ENCODE measurements at regions not wholly inside any gene's neighbourhood (a gene's known extent, or its start where the extent isn't known, plus 50 kb on each side); places are given as distances from the start of the nearest gene placed in this dataset.
"Not testable (repeated sequence)": the region's sequence is repeated elsewhere in the genome, so short reads cannot be mapped to it uniquely, and the experiment has no call there.

DNA sequence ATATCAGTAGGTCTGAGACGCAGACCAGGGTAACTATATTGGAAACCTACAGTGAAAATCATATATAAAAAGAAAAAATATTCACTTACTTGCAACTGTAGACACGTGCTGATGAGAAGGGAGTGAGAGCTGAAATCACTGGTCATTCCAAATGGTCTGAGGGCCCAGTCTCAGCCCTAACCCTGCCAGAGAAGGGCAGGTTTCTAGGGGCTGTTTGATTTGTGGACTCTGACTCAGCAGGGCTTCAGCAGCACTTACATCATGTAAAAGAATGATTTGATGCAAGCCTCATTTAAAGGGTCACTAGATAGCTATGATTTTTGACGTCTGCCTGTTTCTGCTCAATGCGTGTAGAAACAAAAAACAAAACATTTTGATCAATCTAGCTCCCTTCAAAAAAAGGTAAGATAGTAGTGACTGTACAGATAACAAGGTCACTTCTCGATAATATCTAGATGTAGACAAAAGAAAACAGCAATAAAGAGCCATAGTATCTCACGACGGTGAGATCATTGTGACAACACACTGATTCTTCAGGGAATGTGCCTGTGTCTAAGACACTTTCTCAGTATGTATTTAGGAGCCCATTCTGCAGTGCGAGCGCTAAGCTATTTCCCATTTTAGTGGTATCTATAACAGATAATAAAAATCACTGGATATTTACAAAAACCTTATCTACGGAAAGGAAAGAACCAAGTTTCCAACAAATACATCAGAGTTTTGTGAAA lies 307.2 kb downstream of the HIVEP2 start:
- no peak for DNase-seq

DNA sequence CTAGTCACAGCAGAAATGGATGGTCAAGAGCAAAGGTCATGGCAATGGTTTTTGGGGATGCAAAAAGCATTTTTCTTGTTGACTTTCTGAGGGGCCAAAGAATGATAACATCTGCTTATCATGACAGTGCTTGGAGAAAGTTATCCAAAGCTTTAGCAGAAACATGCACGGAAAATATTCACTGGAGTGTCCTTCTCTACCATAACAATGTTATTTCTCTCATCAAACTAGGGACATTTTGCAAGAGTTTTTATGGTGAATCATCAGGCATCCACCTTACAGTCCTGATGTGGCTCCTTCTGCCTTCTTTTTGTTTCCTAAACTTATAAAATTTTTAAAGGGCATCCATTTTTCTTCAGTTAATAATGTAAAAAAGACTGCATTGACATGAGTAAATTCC lies 302.3 kb downstream of the HIVEP2 start:
- DNase-seq: no peak

DNA sequence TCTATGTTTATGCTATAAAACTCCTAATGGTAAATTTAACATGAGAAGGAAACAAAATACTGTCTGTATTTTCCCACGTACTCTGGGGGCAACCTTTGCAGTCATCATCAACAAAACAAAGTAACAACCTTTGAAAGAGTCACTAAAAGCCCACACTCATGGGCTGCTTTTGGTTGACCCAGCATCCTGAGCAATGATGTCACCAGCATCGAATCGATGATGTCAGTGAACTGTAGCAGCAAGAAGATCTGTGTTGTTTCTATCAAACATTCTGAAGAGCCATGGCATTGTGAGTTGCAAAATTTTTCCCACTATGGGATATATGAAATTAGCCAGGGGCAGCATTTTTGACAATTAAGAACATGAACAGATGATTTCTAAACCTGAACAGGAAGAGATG lies 300.1 kb downstream of the HIVEP2 start:
- no peak for DNase-seq

DNA sequence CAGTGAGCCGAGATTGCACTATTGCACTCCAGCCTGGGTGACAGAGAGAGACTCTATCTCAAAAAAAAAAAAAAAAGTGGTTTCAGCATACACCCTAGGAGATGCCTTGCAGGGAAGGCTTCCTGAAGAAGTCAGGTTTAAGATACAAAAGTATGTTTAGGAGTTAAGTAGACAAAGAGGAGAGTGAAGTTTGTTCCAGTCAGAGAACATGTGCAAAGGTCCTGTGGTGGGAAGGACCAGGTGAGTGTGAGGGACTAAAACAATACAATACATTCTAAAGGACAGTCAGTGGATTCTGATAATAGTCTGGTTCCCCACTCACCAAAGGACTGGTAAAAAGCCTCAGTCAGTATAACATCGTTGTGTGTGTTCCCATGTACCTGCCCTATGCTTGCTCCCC lies 299.3 kb downstream of the HIVEP2 start:
- DNase-seq: no peak

DNA sequence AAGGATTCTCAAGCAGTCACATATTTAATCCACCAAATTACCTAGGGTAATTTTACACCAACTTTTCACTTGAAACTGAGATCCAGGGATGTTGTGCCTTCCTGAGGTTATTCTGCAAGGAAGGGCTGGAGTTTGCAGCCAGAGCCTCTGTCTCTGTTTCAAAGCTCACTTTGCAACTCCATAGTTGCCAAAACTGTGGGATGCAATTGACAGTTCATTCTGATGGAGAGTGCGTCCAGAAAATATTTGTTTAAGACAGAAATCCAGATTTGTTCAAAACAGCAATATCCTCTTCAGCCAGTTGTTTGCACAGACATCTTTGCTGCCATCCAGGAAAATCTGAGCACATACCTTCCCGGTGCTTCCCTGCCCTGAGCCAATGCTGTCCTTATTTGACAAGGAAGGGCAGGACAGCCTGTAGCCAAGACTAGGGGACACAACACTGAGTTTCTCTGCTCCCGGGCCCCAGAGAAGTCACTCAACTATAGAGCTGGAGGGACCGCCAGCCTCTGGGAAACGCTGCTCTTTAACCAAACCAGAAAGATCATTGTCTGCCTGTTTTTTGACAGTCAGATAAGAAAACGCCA lies 297.4 kb downstream of the HIVEP2 start:
- no peak for DNase-seq

DNA sequence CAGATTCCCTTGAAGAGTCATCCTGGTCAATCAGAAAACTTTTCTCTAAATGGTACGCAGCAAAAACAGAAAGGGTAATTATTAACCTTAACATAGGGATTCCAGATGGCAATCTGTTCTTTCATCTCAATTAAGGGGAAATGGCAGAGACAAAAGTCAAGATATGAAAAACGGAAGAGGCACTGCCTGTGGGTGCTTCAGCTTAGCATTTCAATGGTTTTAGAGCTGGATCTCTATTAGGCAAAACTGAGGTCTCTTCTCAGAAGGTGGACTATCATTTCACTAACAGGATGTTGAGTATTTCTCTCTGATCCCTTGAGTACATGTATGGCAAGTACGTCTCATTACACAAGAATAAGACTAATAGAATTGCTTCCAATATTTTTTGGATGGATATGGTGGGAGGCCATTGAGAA lies 296.9 kb downstream of the HIVEP2 start:
- no peak for DNase-seq

DNA sequence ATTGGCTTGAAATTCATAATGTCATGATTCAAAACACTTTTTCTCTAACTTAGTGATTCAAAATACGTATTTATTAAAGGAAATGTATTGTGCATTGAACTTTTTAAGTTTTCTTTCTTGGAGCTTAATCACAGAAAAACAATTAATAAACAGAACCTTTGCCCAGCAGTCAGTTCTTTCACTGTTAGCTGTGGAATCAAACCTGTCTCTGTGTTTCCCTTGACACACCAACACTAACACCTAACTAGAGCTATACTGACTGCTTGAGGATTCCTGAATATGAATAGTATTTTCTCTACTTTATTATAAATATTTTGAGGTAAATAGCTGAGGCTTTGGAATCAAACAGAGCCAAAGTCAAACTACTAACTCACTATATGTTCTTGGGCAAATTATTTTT lies 296.4 kb downstream of the HIVEP2 start:
- no peak for DNase-seq

DNA sequence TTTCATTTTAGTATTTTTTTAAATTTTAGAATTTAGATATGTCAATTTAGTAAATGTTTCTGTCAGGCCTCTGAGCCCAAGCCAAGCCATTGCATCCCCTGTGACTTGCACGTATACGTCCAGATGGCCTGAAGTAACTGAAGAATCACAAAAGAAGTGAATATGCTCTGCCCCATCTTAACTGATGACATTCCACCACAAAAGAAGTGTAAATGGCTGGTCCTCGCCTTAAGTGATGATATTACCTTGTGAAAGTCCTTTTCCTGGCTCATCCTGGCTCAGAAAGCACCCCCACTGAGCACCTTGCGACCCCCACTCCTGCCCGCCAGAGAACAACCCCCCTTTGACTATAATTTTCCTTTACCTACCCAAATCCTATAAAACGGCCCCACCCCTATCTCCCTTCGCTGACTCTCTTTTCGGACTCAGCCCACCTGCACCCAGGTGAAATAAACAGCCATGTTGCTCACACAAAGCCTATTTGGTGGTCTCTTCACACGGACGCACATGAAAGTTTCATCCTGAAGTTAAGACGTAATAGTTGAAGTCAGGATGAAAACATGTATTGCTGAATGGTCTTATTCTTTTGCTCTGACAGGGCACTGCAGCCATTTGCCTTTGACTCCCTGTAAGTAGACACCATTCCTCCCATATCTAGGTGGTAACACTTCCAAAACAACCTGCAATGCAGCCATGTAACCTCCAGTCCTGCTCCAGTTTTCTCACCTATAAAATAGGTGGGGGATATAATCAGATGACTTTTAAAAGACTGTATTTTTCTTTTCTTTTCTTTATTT lies 295.3 kb downstream of the HIVEP2 start:
- not testable (repeated sequence) for DNase-seq

DNA sequence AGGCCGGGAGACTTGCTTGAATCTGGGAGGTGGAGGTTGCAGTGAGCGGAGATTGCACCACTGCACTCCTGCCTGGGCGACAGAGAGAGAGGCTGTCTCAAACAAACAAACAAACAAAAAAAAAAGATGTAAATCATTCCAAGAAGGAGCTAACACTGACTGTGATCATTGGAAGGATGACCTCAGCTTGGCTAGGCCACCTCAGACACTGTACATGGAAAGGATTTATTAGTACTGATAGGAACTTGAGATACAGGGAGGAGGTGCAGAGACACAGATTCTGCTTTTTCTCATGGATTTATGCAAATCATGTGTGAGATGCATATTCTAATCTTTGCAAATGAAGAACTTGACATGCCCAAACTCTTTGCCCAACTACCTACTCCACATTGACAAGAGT lies 293.6 kb downstream of the HIVEP2 start:
- DNase-seq: no peak

DNA sequence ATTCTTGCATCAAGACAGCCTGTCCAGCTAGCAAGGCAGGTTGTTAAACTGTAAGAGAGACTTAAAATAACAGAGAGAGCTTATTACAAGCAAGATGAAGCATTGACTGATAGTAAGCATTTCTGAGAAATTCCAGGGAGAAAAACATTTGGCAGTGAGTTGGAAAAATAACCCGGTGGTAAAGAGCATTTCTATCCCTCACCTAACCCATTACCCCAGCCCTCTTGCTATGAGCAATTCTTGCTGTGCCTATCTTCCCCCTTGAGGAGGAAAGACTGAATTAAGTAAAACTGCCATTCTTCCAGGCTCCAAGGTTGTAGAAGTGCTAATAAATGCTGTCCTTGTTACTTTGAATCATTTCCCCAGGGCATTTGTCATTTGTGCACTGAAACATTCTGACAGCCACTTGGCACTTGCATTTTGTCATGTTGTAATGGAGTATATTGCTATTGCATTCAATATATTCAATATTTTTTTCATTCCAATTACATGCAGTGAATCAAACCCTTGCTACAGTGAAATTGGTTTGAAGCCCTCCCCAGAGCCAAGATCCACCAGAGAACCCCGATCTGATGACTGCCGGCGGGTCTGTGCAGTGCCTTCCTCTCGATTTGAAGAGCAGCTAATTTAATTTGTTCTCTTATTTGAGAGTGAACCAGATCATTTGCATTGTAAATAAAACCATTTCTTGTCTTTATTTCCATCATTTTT lies 291.1 kb downstream of the HIVEP2 start:
- no peak for DNase-seq

DNA sequence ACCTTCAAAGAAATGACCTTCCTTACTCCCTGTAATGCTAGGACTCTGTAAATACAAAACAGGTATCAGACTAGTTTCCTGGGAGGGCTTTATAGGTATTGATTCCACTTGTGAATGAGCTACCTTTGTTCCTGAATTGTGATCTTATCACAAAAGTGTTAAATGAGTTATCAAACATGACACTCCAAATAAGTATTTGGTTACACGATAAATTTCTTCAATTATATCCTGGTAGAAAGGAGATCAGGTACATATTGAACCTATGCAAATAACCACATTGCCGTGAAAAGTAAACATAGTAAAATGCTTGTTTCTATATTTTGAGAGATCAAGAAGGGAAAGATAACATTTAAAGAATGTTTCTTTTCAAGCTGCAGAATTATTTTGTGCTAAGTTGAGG lies 285.3 kb downstream of the HIVEP2 start:
- no peak for DNase-seq

DNA sequence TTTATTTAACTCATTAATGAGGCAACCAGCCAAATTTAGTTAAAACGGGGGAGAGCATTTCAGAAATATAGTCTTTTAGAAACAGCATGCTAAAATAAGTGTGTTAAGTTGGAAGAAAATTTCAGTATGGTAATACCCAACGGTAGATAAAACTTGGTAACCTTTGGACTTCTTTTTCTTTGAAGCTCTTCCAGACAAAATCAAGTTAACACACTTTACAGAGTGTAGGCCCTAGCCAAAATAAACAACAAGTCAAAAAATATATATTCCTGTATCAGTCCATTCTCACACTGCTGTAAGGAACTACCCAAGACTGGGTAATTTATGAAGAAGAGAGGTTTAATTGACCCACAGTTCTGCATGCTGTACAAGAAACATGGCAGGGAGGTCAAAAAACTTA lies 279.6 kb downstream of the HIVEP2 start:
- DNase-seq: no peak

DNA sequence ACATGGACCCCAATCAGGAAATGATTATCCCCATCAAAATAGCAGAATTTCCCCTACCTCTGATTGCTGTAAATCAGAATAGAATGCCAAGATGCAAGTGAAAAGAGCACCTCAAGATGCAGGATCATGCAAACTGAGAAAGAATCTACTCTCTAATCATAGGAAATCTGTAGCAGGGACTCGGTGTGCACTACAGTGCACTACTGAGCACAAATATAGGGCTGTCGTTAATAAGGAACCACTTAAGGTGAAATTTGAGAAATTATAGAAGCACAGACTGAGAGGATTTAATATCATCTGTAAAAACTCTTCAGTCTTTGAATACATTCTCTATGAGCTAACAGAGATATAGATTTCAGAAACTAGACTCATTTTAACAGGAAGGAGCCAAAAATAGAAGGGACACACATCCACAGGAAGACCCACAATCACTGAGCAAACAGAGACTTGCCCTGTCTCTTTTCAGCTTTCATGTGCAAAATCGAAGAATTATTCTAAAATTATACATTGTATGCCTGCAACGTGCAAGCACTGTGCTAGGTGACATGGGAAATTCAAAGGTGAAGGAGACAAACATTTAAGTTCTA lies 278.3 kb downstream of the HIVEP2 start:
- no peak for DNase-seq

DNA sequence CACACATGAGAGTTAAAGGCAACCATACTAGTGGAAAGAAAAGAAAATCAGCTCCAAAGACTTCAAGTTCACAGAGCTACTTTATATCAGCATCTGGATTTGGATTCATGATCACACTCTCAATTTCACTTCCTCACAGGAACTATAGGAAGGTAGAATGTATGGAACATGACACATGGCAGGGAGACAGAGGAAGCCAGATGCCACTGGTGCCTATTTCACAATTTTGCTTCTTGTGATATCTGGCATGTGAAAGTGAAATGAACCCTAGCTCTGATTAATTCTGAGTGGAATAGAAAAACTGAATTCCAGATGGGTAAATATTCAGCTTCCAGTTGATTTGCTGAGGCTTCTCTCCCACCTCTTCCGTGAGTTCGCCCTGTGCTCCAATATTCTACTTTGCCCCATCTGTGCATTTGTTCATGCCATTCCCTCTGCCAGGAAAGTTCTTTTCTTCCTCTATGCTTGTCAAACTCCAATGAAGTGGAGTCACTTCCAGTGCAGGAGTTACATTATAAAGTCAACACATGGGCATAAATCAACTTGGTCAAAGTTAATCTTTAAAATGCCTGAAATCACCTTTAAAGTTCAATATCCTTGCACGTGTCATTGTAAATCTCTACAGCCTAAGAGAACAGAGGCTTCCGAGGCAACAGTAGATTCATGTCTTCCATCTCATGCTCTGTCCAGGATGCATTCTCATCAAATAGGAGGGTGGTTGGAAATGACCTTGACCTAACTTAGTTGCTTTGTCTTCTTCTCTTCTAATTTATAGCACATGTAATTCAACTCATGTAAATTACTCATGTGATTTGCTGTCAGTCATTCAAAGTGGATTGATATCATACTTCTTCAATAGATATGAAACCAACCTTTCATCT lies 275.3 kb downstream of the HIVEP2 start:
- no peak for DNase-seq

DNA sequence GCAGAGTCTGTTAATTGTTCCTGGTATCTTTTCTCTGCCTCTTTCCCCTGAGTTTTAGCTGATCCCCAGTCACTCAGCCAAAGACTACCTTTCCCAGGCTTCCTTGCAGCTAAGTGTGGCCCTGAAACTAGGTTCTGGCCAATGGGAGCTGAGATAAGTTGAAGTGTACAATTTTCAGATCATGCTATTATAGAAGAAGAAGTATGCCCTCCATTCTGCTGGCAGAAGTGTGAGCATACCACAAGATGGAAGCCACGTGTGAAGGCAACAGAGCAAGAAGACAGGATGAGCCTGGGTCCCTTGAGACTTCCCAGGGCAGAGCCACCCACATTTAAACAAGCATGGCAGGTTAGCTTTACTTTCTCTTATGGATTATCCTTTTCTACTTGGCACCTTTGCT lies 273.2 kb downstream of the HIVEP2 start:
- DNase-seq: no peak

DNA sequence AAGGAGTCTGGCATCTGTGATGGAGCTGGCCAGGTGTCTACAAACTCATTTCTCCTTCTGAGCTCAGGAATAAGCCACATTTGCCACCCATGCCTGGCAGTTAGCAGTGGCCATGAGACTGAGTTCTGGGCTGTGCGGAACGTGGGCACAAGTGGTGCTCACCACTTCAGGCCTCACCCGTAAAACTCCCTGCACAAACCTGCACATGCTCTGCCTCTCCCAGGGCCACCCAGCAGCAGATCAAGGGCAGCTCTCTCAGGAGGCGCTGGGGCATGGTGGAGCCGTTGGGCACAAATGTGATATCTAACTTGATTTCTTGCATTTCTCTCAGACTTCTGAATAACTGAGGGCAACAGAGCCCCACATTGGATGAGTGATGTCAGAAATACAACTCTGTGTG lies 269.5 kb downstream of the HIVEP2 start:
- no peak for DNase-seq

DNA sequence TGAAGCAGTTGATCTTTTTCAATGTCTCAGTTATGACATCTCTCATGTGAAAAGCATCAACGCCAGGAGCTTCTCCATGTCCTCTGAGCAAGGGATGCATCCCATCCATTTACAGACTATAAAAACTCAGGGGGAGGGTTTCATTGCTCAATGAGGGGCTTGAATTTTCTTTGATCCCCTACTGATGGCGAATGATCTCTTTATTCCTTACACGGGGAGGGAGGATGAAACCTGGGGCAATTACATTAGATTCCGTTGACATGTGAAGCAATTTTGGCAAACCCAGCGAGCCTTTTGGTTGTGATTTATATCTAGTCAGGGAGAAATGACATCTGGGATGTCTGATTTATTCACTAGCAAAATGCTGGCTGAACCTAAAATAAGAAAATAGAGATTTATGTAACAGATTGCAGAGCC lies 268.9 kb downstream of the HIVEP2 start:
- no peak for DNase-seq

DNA sequence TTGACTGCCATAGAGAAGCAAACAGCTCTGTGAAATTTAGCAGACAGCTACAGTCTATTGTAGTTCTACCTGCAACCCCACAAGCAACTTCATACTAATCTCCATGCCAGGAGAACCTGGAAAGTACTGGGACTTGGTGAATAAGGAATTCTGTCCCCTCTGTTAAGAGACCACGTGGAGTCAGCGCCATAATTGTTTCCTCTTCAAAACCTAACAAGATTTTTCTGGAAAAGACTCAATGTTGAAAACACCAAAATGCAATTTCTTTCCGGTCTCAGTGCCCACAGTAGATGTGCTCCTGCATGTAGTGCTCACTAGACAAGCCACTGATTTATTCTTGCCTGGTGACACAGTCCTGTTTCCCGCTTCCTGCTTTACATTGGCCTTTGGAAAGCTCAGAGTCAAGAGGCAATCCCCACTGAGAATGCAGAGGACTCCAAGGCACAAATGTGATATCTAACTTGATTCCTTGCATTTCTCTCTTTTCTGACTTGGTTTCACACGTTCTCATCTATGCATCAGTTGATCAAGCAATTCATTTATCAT lies 268.3 kb downstream of the HIVEP2 start:
- no peak for DNase-seq

DNA sequence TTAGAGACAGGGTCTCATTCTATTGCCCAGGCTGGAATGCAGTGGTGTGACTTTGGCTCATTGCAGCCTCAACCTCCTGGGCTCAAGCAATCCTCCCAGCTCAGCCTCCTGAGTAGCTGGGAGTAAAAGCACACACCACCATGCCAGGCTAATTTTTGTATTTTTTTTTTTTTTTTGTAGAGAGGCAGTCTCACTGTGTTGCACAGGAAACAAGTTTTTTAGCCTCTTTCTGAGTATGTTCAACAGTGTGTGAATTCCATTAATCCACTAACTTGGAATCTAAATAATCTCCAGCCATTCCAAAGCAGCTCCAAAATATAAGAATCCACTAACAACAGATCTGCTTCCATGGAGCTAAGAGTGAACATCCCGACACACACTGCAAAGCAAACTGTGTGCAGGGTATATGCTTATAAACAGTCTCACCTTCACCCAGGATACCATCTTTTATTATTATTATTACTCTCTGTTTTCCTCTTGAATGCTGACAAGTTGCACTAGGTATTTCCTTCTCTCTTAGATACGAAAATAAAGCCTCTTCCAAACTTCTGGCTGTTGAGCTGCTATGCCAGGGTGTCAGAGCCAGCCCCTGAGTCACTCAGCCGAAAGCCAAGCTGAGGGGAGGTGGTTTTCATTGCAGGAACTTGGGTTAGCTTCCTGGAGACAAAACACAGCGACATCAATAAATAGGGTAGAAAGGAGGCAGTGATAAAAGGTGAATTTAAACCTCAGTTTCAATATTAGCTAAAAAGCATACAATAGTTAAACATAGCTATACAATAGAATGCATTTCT lies 264.9 kb downstream of the HIVEP2 start:
- DNase-seq: no peak

DNA sequence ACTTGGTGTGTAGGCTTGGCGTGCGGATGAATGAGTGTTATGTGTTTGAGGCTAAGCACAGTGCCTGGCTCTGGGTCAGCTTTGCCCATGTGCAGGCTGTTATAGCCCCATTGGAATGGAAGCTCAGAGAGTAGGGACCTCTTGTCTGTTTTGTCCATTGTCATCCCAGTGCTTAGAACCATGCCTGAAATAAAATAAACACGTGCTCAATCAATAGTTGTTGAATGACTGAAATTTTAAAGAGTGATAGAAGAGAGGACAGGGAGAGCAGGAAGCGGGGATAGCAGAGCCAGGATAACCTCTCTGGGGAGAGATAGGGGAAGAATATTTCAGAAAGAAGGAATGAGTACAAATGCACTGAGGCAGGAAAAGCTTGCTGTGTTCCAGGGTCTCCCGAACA lies 263.9 kb downstream of the HIVEP2 start:
- DNase-seq: no peak

DNA sequence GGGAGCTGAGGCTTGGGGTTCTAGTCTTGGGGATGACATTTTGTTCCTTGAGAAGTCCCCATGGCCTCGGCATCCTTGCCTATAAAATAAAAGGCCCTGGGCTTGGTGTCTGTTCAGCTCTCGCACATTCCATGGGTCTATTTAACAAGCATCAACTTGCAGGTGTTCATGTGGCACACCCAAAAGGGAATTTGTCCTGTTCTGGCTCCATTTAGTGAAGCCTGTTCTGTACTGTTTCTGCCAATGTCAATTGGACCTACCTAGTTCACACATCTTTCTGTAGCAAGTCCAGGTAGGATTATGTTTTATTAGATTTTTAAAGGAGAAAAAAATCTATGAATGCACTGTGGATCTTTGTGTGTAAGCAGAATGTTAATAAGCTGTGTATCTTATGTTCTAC lies 262.0 kb downstream of the HIVEP2 start:
- DNase-seq: no peak
